Liver (tissue), 8 donors: ENCODE measurements at regions not wholly inside any gene's neighbourhood (a gene's known extent, or its start where the extent isn't known, plus 50 kb on each side); places are given as distances from the start of the nearest gene placed in this dataset.

Experiments used
- DNase-seq: peaks from one replicate; pipeline ENCODE4 v3.0.0-alpha.2; 2017; ENCODE audit warnings: low spot score
- H3K27ac ChIP-seq, 2 donors: one replicate each; pipeline ENCODE4 v1.7.0; 2013; ENCODE audit warnings: inconsistent platforms in 2 of 2, low read length in 2 of 2, control low read depth in 1 of 2, low read depth in 1 of 2, mild to moderate bottlenecking in 1 of 2
- H3K27me3 ChIP-seq, 4 donors: one replicate each; pipeline versions ENCODE4 v1.6.1 to v1.7.0; 2013; ENCODE audit warnings: low read length in 3 of 4, inconsistent platforms in 1 of 4, mild to moderate bottlenecking in 1 of 4, moderate library complexity in 1 of 4; ENCODE audit not compliant: control insufficient read depth in 4 of 4, insufficient read depth in 4 of 4
- H3K36me3 ChIP-seq, 4 donors: one replicate each; pipeline versions ENCODE4 v1.6.1 to v1.7.0; 2013; ENCODE audit warnings: low read length in 3 of 4, mild to moderate bottlenecking in 3 of 4, low read depth in 1 of 4, moderate library complexity in 1 of 4; ENCODE audit not compliant: control insufficient read depth in 4 of 4, insufficient read depth in 3 of 4
- H3K4me1 ChIP-seq, 4 donors: one replicate each; pipeline versions ENCODE4 v1.6.1 to v1.7.0; 2013; ENCODE audit warnings: low read length in 3 of 4, mild to moderate bottlenecking in 3 of 4, moderate library complexity in 1 of 4; ENCODE audit not compliant: control insufficient read depth in 4 of 4, insufficient read depth in 4 of 4
- H3K4me3 ChIP-seq, 3 donors: one replicate each; pipeline versions ENCODE4 v1.6.1 to v1.7.0; 2013; ENCODE audit warnings: low read length in 3 of 3, control low read depth in 1 of 3, low read depth in 1 of 3, mild to moderate bottlenecking in 1 of 3
- H3K9ac ChIP-seq, 2 donors: one replicate each; pipeline ENCODE4 v1.7.0; 2013; ENCODE audit warnings: low read length in 2 of 2, mild to moderate bottlenecking in 2 of 2, moderate library complexity in 2 of 2, control low read depth in 1 of 2, low read depth in 1 of 2
- H3K9me3 ChIP-seq, 4 donors: one replicate each; pipeline versions ENCODE4 v1.6.1 to v1.7.0; 2013; ENCODE audit warnings: low read length in 3 of 4; ENCODE audit not compliant: control insufficient read depth in 4 of 4
- EGR1 ChIP-seq, 2 donors: IDR thresholded peaks; 2 replicates each; pipeline ENCODE4 v1.6.1; 2016 to 2018; ENCODE audit warnings: antibody characterized with exemption in 2 of 2, low read depth in 2 of 2
- FOXA1 ChIP-seq: IDR thresholded peaks from 2 replicates; pipeline ENCODE4 v1.6.1; 2016; ENCODE audit warnings: antibody characterized with exemption
- FOXA2 ChIP-seq: IDR thresholded peaks from 2 replicates; pipeline ENCODE4 v1.6.1; 2016; ENCODE audit warnings: antibody characterized with exemption
- GABPA ChIP-seq, 2 donors: IDR thresholded peaks in 1 of 2; conservative IDR thresholded peaks in 1 of 2; 2 replicates each; pipeline ENCODE4 v1.6.1; 2016; ENCODE audit warnings: antibody characterized with exemption in 2 of 2, mild to moderate bottlenecking in 1 of 2, moderate library complexity in 1 of 2
- HNF4A ChIP-seq, 2 donors: conservative IDR thresholded peaks; 2 replicates each; pipeline ENCODE4 v1.6.1; 2016; ENCODE audit warnings: antibody characterized with exemption in 2 of 2, mild to moderate bottlenecking in 2 of 2
- HNF4G ChIP-seq: IDR thresholded peaks from 2 replicates; pipeline ENCODE4 v1.6.1; 2016; ENCODE audit warnings: antibody characterized with exemption
- JUND ChIP-seq, 2 donors: IDR thresholded peaks; 2 replicates each; pipeline ENCODE4 v1.6.1; 2016; ENCODE audit warnings: antibody characterized with exemption in 2 of 2
- MAX ChIP-seq: IDR thresholded peaks from 2 replicates; pipeline ENCODE4 v1.6.1; 2016; ENCODE audit warnings: antibody characterized with exemption
- NR2F2 ChIP-seq: IDR thresholded peaks from 2 replicates; pipeline ENCODE4 v1.6.1; 2016; ENCODE audit warnings: antibody characterized with exemption
- RAD21 ChIP-seq, 2 donors: IDR thresholded peaks; 2 replicates each; pipeline ENCODE4 v1.6.1; 2016; ENCODE audit warnings: antibody characterized with exemption in 2 of 2, mild to moderate bottlenecking in 2 of 2
- REST ChIP-seq: IDR thresholded peaks from 2 replicates; pipeline ENCODE4 v1.6.1; 2016; ENCODE audit warnings: antibody characterized with exemption, mild to moderate bottlenecking
- RXRA ChIP-seq, 2 donors: IDR thresholded peaks; 2 replicates each; pipeline ENCODE4 v1.6.1; 2017 to 2018; ENCODE audit warnings: antibody characterized with exemption in 2 of 2, mild to moderate bottlenecking in 1 of 2
- SP1 ChIP-seq: IDR thresholded peaks from 2 replicates; pipeline ENCODE4 v1.6.1; 2018; ENCODE audit warnings: antibody characterized with exemption, mild to moderate bottlenecking
- TAF1 ChIP-seq: conservative IDR thresholded peaks from 2 replicates; pipeline ENCODE4 v1.6.1; 2016; ENCODE audit warnings: antibody characterized with exemption, mild to moderate bottlenecking
- YY1 ChIP-seq: IDR thresholded peaks from 2 replicates; pipeline ENCODE4 v1.6.1; 2016; ENCODE audit warnings: antibody characterized with exemption, mild to moderate bottlenecking
- WGBS: extraction: QIAGEN DNeasy Blood & Tissue Kit; methylation state at CpG from one replicate; pipeline ENCODE4 v1.1.7; 2013; 5-methylcytosine and 5-hydroxymethylcytosine counted together
- TF ChIP-seq, protein P1 (sequence below): IDR thresholded peaks from 2 replicates; pipeline ENCODE4 v1.6.1; 2016; ENCODE audit warnings: antibody characterized with exemption
- TF ChIP-seq, protein P2 (sequence below): fragments of 150-350 bp; IDR thresholded peaks from 2 replicates; pipeline ENCODE4 v1.5.1; 2017; ENCODE audit warnings: improper control_type of control experiment, low read depth, low read length; ENCODE audit not compliant: missing input control
- TF ChIP-seq, protein P3 (sequence below): IDR thresholded peaks from 2 replicates; pipeline ENCODE4 v1.6.1; 2016; ENCODE audit warnings: antibody characterized with exemption
- donor health status: healthy.
- donor health status: healthy.
- donor health status: healthy.
- donor health status: healthy.
- donor health status: healthy.

GRCh38 chr12:46659824-46660223 lies 166.0 kb downstream of the SLC38A4 start:
- Histone ChIP-seq H3K4me3 (no peak overlapping the region), H3K36me3 (no peaks in the 10 kb centered on the region), H3K27ac (peak overlapping the region in 1 of 2 donors; percentile 18), H3K4me1 (no peaks in the 10 kb centered on the region), H3K9ac (no peak overlapping the region), H3K27me3 (no peaks in the 10 kb centered on the region), H3K9me3 (no peaks in the 10 kb centered on the region)
- no peak for DNase-seq
- TF ChIP-seq HNF4G (no peak), GABPA (IDR thresholded peaks at IDR 0.05 in 1 of 2, conservative IDR thresholded peaks at IDR 0.05 in 1 of 2) (no peak), HNF4A (conservative IDR thresholded peaks at IDR 0.05) (no peak), RXRA (IDR thresholded peaks at IDR 0.05) (no peak), YY1 (no peak)
- TF ChIP-seq, protein P1, sequence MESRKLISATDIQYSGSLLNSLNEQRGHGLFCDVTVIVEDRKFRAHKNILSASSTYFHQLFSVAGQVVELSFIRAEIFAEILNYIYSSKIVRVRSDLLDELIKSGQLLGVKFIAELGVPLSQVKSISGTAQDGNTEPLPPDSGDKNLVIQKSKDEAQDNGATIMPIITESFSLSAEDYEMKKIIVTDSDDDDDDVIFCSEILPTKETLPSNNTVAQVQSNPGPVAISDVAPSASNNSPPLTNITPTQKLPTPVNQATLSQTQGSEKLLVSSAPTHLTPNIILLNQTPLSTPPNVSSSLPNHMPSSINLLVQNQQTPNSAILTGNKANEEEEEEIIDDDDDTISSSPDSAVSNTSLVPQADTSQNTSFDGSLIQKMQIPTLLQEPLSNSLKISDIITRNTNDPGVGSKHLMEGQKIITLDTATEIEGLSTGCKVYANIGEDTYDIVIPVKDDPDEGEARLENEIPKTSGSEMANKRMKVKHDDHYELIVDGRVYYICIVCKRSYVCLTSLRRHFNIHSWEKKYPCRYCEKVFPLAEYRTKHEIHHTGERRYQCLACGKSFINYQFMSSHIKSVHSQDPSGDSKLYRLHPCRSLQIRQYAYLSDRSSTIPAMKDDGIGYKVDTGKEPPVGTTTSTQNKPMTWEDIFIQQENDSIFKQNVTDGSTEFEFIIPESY, result no peak
- TF ChIP-seq, protein P2, sequence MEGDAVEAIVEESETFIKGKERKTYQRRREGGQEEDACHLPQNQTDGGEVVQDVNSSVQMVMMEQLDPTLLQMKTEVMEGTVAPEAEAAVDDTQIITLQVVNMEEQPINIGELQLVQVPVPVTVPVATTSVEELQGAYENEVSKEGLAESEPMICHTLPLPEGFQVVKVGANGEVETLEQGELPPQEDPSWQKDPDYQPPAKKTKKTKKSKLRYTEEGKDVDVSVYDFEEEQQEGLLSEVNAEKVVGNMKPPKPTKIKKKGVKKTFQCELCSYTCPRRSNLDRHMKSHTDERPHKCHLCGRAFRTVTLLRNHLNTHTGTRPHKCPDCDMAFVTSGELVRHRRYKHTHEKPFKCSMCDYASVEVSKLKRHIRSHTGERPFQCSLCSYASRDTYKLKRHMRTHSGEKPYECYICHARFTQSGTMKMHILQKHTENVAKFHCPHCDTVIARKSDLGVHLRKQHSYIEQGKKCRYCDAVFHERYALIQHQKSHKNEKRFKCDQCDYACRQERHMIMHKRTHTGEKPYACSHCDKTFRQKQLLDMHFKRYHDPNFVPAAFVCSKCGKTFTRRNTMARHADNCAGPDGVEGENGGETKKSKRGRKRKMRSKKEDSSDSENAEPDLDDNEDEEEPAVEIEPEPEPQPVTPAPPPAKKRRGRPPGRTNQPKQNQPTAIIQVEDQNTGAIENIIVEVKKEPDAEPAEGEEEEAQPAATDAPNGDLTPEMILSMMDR, result no peak
- WGBS, result 60% methylated on average over 4 of the region's 4 CpGs

DNA sequence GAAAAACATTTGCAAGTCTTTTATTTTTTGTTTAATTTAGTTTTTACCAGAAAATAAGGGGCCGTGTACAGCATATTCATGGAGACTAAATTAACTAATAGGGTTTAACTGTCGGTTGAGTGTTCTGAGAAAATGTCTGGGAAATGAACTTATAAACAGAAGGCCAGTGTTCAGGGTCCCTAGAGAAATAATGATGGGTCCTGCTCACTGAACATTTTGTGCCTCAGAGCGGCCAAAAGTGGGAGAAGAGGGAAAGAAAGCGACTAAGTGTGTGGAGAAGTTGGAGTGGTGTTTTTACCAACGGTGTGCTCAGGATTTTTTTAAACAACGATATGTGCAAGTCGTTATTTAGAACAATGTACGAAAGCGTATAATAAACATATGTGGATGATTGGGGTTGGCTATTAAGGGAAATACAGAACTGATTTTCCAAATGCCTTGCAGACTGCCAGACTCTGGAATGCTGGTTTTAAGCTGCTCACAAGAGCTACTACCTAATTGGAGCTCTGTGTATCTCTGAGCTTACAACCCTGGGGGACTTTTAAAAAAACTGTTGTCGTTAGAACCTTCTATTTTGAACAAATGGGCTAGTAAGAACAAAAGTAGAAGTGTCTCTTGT lies 166.7 kb downstream of the SLC38A4 start:
- Histone ChIP-seq H3K36me3 (no peaks in the 10 kb centered on the region), H3K27ac (no peak overlapping the region), H3K4me1 (no peaks in the 10 kb centered on the region), H3K9ac (no peak overlapping the region), H3K4me3 (no peak overlapping the region), H3K27me3 (no peaks in the 10 kb centered on the region), H3K9me3 (no peaks in the 10 kb centered on the region)
- TF ChIP-seq RXRA (IDR thresholded peaks at IDR 0.05), result no peak
- TF ChIP-seq, protein P2, result no peak
- no peak for TF ChIP-seq REST
- TF ChIP-seq TAF1, result no peak
- TF ChIP-seq FOXA2, result no peak
- TF ChIP-seq HNF4A (conservative IDR thresholded peaks at IDR 0.05), result no peak
- TF ChIP-seq GABPA (IDR thresholded peaks at IDR 0.05 in 1 of 2, conservative IDR thresholded peaks at IDR 0.05 in 1 of 2), result no peak
- TF ChIP-seq JUND (IDR thresholded peaks at IDR 0.05), result no peak
- no peak for TF ChIP-seq RAD21 (IDR thresholded peaks at IDR 0.05)
- no peak for TF ChIP-seq SP1
- TF ChIP-seq EGR1 (IDR thresholded peaks at IDR 0.05; ENCODE audit: low read depth in 2 of 2), result no peak
- TF ChIP-seq YY1, result no peak
- TF ChIP-seq, protein P1, result no peak
- TF ChIP-seq, protein P3, sequence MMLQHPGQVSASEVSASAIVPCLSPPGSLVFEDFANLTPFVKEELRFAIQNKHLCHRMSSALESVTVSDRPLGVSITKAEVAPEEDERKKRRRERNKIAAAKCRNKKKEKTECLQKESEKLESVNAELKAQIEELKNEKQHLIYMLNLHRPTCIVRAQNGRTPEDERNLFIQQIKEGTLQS, result no peak
- no peak for TF ChIP-seq MAX
- TF ChIP-seq NR2F2, result no peak
- TF ChIP-seq HNF4G, result no peak
- TF ChIP-seq FOXA1, result no peak
- WGBS, result 84% methylated on average over 10 of the region's 10 CpGs
- DNase-seq, result no peak
